IgD-negative memory B cell (primary cell): ENCODE measurements at regions not wholly inside any gene's neighbourhood (a gene's known extent, or its start where the extent isn't known, plus 50 kb on each side); places are given as distances from the start of the nearest gene placed in this dataset.
"Not testable (repeated sequence)": the region's sequence is repeated elsewhere in the genome, so short reads cannot be mapped to it uniquely, and the experiment has no call there.

ENCODE experiments used
- H3K27ac Mint-ChIP-seq, 3 donors: one replicate each; pipeline ENCODE4 v1.8.0; 2020 to 2022; ENCODE audit warnings: mild to moderate bottlenecking in 3 of 3, mixed read lengths in 3 of 3, moderate library complexity in 1 of 3
- H3K27me3 Mint-ChIP-seq: one replicate; pipeline ENCODE4 v1.8.0; 2021; ENCODE audit warnings: mixed read lengths
- H3K36me3 Mint-ChIP-seq: one replicate; pipeline ENCODE4 v1.8.0; 2020; ENCODE audit warnings: mild to moderate bottlenecking, mixed read lengths
- H3K4me1 Mint-ChIP-seq, 3 donors: one replicate each; pipeline ENCODE4 v1.8.0; 2020 to 2022; ENCODE audit warnings: mixed read lengths in 3 of 3, mild to moderate bottlenecking in 1 of 3
- H3K4me3 Mint-ChIP-seq, 4 donors: one replicate each; pipeline ENCODE4 v1.8.0; 2020 to 2022; ENCODE audit warnings: mild to moderate bottlenecking in 4 of 4, mixed read lengths in 4 of 4, moderate library complexity in 3 of 4
- H3K9me3 Mint-ChIP-seq, 3 donors: one replicate each; pipeline ENCODE4 v1.8.0; 2020 to 2021; ENCODE audit warnings: mixed read lengths in 3 of 3, mild to moderate bottlenecking in 1 of 3

GRCh38 chr3:137163241-137163871 is 205.6 kb downstream of the IL20RB start:
- H3K27me3 Mint-ChIP-seq = peaks cover 2% of the 10 kb centered on the region
- H3K4me1 Mint-ChIP-seq = no peaks in the 10 kb centered on the region
- H3K4me3 Mint-ChIP-seq = no peak overlapping the region
- H3K36me3 Mint-ChIP-seq = no peaks in the 10 kb centered on the region
- no peaks in the 10 kb centered on the region for H3K9me3 Mint-ChIP-seq
- no peak overlapping the region for H3K27ac Mint-ChIP-seq

DNA sequence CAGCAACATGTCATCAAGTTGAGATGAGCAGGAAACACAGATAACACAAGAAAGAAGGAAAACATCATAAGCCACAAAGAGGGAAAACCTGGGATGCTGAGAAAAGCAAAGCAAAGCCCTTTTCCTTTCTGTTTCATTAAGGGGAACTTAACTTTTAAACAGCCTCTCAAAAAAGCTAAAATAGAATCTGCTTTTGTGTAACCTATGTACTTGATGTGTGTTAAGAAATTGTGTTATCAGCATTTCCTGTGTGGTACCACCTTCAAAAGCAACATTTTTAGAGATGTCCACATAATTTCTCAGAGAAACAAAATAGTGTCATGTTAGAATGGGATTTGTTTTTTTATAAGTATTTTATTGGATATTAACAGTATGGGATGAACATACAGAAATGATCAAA is 206.2 kb downstream of the IL20RB start:
- peaks cover 0 to 1% (median 0%) of the 10 kb centered on the region in 3 donors for H3K9me3 Mint-ChIP-seq
- H3K36me3 Mint-ChIP-seq = no peaks in the 10 kb centered on the region
- no peak overlapping the region for H3K4me3 Mint-ChIP-seq
- H3K27me3 Mint-ChIP-seq = peaks cover 2% of the 10 kb centered on the region
- no peak overlapping the region for H3K27ac Mint-ChIP-seq
- no peaks in the 10 kb centered on the region for H3K4me1 Mint-ChIP-seq

DNA sequence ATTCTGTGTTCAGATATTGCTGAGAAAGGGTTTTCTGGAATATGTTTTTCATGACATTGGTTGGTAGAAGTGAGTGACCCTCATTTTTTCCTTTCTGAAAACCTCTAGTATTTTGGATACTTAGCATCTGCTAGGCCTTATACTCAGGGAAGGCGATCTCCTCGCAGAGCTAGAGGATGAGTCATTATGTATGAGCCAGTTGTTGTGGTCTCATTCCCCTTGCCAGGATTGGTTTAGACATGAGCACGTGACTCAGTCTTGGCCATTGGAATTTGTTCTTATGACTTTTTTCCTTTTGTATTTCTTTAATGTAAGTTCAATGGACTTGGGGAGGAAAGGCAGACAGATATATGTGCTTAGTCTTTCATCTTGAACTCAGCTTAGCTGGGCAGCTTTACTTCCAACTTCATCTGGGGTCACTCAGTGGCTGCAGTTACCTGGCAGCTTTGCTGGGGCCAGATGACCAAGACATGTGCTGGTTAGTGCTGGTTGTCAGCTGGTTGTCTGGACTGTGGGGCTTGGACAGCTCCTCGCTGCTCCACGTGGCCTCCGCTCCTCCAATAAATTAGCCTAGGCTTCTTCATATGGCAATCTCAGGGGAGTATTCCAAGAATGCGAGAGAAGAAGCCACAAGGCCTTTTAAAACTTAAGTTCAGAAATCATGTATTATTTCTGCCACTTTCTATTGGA is 207.5 kb downstream of the IL20RB start:
- peaks cover 0 to 3% (median 2%) of the 10 kb centered on the region in 3 donors for H3K9me3 Mint-ChIP-seq
- H3K4me3 Mint-ChIP-seq = no peak overlapping the region
- H3K27ac Mint-ChIP-seq = no peak overlapping the region

GRCh38 chr3:137171834-137172603 is 214.2 kb downstream of the IL20RB start:
- Mint-ChIP-seq H3K9me3 (peaks cover 0 to 4% (median 3%) of the 10 kb centered on the region in 3 donors), H3K36me3 (no peaks in the 10 kb centered on the region), H3K27ac (no peak overlapping the region), H3K4me1 (no peaks in the 10 kb centered on the region), H3K4me3 (no peak overlapping the region), H3K27me3 (peaks cover 5% of the 10 kb centered on the region)

More for the DNA sequence above, 207.5 kb downstream of the IL20RB start:
- peaks cover 2% of the 10 kb centered on the region for H3K27me3 Mint-ChIP-seq
- H3K4me1 Mint-ChIP-seq = no peaks in the 10 kb centered on the region
- no peaks in the 10 kb centered on the region for H3K36me3 Mint-ChIP-seq

DNA sequence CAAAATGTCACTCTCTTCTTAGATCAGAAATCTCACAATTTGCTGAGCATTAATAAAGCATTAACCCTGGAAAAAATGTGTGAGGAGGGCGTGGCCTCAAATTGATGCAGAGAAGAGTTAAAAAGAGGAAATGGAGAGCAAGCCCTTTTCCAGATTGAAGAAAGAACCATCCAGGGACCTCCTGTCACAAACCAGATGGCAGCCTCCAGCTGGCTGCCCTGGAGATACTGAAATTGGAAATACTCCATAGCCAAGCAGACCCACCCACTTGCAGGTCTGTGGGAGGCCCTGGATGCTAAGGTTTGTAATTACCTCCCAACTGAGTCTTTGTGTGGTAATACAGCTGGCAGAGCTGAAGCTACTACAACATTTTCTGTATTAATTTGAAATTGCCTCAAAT is 214.9 kb downstream of the IL20RB start:
- Mint-ChIP-seq H3K27ac (no peak overlapping the region), H3K4me1 (no peaks in the 10 kb centered on the region), H3K36me3 (no peaks in the 10 kb centered on the region), H3K4me3 (no peak overlapping the region), H3K9me3 (peaks cover 0 to 4% (median 3%) of the 10 kb centered on the region in 3 donors), H3K27me3 (peaks cover 5% of the 10 kb centered on the region)

GRCh38 chr3:137174514-137174913 is 216.7 kb downstream of the IL20RB start:
- Mint-ChIP-seq H3K27me3 (peaks cover 5% of the 10 kb centered on the region), H3K27ac (no peak overlapping the region), H3K36me3 (no peaks in the 10 kb centered on the region), H3K9me3 (peaks cover 0 to 4% (median 2%) of the 10 kb centered on the region in 3 donors), H3K4me1 (no peaks in the 10 kb centered on the region), H3K4me3 (no peak overlapping the region)

DNA sequence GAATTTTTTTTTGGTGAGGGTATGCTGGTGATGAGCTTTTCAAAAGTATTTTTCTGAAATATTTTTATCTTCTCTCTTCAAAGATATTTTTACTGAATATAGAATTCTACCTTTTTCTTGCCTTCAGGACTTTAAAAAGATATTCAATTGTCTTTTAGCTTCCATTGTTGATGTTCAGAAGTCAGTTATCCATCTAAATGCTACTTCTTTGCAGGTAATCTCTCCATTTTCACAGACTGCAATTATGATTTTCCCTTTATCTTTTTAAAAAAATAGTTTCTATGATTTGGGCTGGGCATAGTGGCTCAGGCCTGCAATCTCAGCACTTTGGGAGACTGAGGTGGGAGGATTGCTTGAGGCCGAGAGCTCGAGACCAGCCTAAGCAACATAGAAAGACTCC is 222.4 kb downstream of the IL20RB start:
- Mint-ChIP-seq H3K27ac (no peak overlapping the region), H3K4me3 (no peak overlapping the region), H3K27me3 (peaks cover 2% of the 10 kb centered on the region), H3K9me3 (peaks cover 0 to 4% (median 2%) of the 10 kb centered on the region in 3 donors), H3K36me3 (peaks cover 3% of the 10 kb centered on the region), H3K4me1 (no peaks in the 10 kb centered on the region)

GRCh38 chr3:137191133-137191923 is 233.5 kb downstream of the IL20RB start:
- Mint-ChIP-seq H3K27me3 (peaks cover 5% of the 10 kb centered on the region), H3K36me3 (no peaks in the 10 kb centered on the region), H3K4me3 (no peak overlapping the region), H3K27ac (no peak overlapping the region), H3K4me1 (no peaks in the 10 kb centered on the region), H3K9me3 (peaks cover 0 to 2% (median 0%) of the 10 kb centered on the region in 3 donors)

DNA sequence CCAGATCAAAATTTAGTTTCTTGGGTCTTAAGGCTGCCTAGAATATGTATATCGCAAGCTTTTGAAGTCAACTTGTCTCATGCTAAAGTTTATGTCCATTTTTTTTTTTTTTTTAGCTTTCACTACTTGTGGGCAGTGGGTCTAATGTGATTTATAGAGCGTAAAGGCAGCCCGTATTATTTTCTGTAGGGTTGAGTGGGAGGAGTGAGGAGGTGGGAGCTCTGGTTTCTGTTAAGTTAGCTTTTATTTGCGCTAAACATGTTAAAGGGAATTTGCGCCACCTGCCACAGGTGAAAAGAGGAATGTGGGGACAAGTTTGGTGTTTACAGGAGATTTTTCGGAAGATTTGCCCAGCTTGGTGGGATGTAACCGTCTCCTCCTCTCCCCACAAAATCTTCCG is 234.2 kb downstream of the IL20RB start:
- Mint-ChIP-seq H3K9me3 (peaks cover 0 to 2% (median 0%) of the 10 kb centered on the region in 3 donors), H3K27ac (no peak overlapping the region), H3K4me1 (no peaks in the 10 kb centered on the region), H3K4me3 (no peak overlapping the region), H3K27me3 (peaks cover 5% of the 10 kb centered on the region), H3K36me3 (no peaks in the 10 kb centered on the region)

GRCh38 chr3:137194301-137194700 is 236.5 kb downstream of the IL20RB start:
- Mint-ChIP-seq H3K27me3 (peaks cover 5% of the 10 kb centered on the region), H3K9me3 (peaks cover 0 to 2% (median under 1%) of the 10 kb centered on the region in 3 donors), H3K4me1 (no peaks in the 10 kb centered on the region), H3K36me3 (no peaks in the 10 kb centered on the region), H3K27ac (no peak overlapping the region), H3K4me3 (no peak overlapping the region)

DNA sequence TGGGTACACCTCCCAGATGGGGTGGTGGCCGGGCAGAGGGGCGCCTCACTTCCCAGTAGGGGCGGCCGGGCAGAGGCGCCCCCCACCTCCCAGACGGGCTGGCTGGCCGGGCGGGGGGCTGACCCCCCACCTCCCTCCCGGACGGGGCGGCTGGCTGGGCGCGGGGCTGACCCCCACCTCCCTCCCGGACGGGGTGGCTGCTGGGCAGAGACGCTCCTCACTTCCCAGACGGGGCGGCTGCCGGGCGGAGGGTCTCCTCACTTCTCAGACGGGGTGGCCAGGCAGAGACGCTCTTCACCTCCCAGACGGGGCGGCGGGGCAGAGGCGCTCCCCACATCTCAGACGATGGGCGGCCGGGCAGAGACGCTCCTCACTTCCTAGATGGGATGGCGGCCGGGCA is 240.6 kb downstream of the IL20RB start:
- H3K9me3 Mint-ChIP-seq = not testable (repeated sequence)

DNA sequence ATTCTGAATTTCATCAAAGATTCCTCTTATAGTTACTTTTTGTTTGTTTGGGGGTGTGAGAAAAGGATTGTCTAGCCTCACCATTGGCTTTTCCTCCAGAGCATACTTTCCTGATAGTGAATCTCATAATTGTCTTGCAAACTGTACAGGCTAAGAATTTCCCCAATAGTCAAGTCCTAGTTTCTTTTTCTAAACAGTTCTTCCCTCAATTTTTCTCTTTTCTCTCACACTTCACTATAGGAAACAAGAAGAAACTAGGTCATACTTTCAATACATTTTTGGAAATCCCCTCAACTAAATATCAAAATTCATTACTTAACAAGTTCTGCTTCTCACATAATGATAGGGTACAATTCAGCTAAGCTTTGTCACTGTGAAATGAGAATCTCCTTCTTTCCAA is 241.9 kb downstream of the IL20RB start:
- Mint-ChIP-seq H3K9me3 (peaks cover 0 to 4% (median 0%) of the 10 kb centered on the region in 3 donors), H3K4me1 (no peaks in the 10 kb centered on the region), H3K4me3 (no peak overlapping the region), H3K27ac (no peak overlapping the region), H3K36me3 (no peaks in the 10 kb centered on the region), H3K27me3 (peaks cover 2% of the 10 kb centered on the region)

More for the DNA sequence above, 240.6 kb downstream of the IL20RB start:
- not testable (repeated sequence) for H3K4me1 Mint-ChIP-seq, H3K27ac Mint-ChIP-seq, H3K27me3 Mint-ChIP-seq, H3K36me3 Mint-ChIP-seq, H3K4me3 Mint-ChIP-seq

- Mint-ChIP-seq H3K4me1 (no peaks in the 10 kb centered on the region), H3K36me3 (no peaks in the 10 kb centered on the region), H3K27ac (no peak overlapping the region), H3K4me3 (no peak overlapping the region), H3K27me3 (peaks cover 2% of the 10 kb centered on the region), H3K9me3 (peaks cover 0 to 4% (median 0%) of the 10 kb centered on the region in 3 donors)
Measured at GRCh38 chr3:137201066-137201465, 243.3 kb downstream of the IL20RB start.

GRCh38 chr3:137202941-137203340 is 245.2 kb downstream of the IL20RB start:
- no peak overlapping the region for H3K27ac Mint-ChIP-seq
- H3K36me3 Mint-ChIP-seq = no peaks in the 10 kb centered on the region
- H3K4me1 Mint-ChIP-seq = no peaks in the 10 kb centered on the region

DNA sequence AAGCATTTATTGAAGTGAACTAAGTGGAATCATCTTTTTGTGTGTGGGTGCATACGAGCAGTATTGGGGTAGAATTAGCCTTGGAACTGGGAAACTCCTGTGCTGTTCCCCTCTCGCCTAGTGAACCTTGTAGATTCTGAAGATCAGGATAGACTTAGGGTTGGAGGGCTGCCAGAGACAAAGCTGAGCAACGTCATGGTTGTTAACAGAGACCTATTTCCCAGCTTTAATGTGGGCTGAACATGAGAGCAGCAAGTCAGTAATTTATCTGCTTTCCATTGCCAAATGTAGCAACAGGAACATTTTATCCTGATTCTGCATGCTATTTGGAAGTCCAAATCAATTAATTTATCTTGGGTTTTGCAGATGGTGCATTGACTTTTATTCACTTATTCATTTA is 246.6 kb downstream of the IL20RB start:
- H3K9me3 Mint-ChIP-seq = peaks cover 0 to 2% (median 0%) of the 10 kb centered on the region in 3 donors
- no peaks in the 10 kb centered on the region for H3K36me3 Mint-ChIP-seq
- peaks cover 2% of the 10 kb centered on the region for H3K27me3 Mint-ChIP-seq
- no peak overlapping the region for H3K27ac Mint-ChIP-seq
- H3K4me3 Mint-ChIP-seq = no peak overlapping the region
- no peaks in the 10 kb centered on the region for H3K4me1 Mint-ChIP-seq

More at GRCh38 chr3:137202941-137203340, 245.2 kb downstream of the IL20RB start:
- Mint-ChIP-seq H3K27me3 (peaks cover 2% of the 10 kb centered on the region), H3K9me3 (peaks cover 0 to 4% (median 0%) of the 10 kb centered on the region in 3 donors), H3K4me3 (no peak overlapping the region)
